HCT116 (cell line): ENCODE measurements at regions not wholly inside any gene's neighbourhood (a gene's known extent, or its start where the extent isn't known, plus 50 kb on each side); places are given as distances from the start of the nearest gene placed in this dataset.

Source experiments
- ATAC-seq: fragments of 200-7000 bp; cut with Tn5 transposase; 2 replicates; pipeline ENCODE4 v1.9.1; 2020; ENCODE audit warnings: mild to moderate bottlenecking, moderate library complexity
- BruUV-seq: library from RNA; stranded (reverse); fragments of 400-500 nt; replicated peaks from 2 replicates; lab custom pipeline; 2021; lab: Mats Ljungman, UMichigan
- CTCF ChIA-PET: fragments of 300-600 bp; sonication (Branson Sonifier 250); formaldehyde crosslinking; loops from one replicate; lab custom pipeline; 2021; ENCODE audit warnings: antibody characterized with exemption; lab: Charles Lee
- POLR2A ChIA-PET: fragments of 300-600, 350-600 bp; sonication (Branson Sonifier 250); formaldehyde crosslinking; loops from one replicate; lab custom pipeline; 2021; ENCODE audit warnings: antibody characterized with exemption; lab: Charles Lee
- RAD21 ChIA-PET, 2 experiments: fragments of 300-600 bp; sonication (Branson Sonifier 250); formaldehyde crosslinking; loops; one replicate each; lab custom pipeline; 2023; ENCODE audit warnings: low total read pairs in 2 of 2; ENCODE audit not compliant: uncharacterized antibody in 2 of 2, unreplicated experiment in 2 of 2, low non-redundant PET in 1 of 2; lab: Charles Lee
- DNase-seq: peaks from one replicate; pipeline ENCODE4 v3.0.0-alpha.2; 2010; ENCODE audit warnings: low read depth, low spot score
- H2AFZ ChIP-seq: fragments of 200-600 bp; shearing (Covaris generic), sonication (generic); 2 replicates; pipeline ENCODE4 v1.6.1; 2017; ENCODE audit warnings: low read depth, mixed run types, mixed read lengths, antibody characterized with exemption, low read length; ENCODE audit not compliant: poor library complexity, severe bottlenecking
- H3K27ac ChIP-seq: 2 replicates; pipeline ENCODE4 v1.5.1; 2012; ENCODE audit warnings: low read depth, low read length
- H3K27me3 ChIP-seq: fragments of 200-600 bp; sonication (generic); 2 replicates; pipeline ENCODE4 v1.6.1; 2016; ENCODE audit warnings: mixed run types, low read length, mixed read lengths; ENCODE audit not compliant: insufficient read depth
- H3K36me3 ChIP-seq, 2 experiments: fragments of 200-500 bp in 1 of 2; fragments of 200-600 bp in 1 of 2; sonication (Bioruptor generic) in 1 of 2; sonication (generic) in 1 of 2; 2 replicates each; pipeline versions ENCODE4 v1.5.1 to v1.6.1; 2014 to 2016; ENCODE audit warnings: low read length in 2 of 2, inconsistent platforms in 1 of 2, mixed read lengths in 1 of 2, mixed run types in 1 of 2; ENCODE audit not compliant: insufficient read depth in 2 of 2, control insufficient read depth in 1 of 2
- H3K4me1 ChIP-seq, 2 experiments: fragments of 200-600 bp in 1 of 2; sonication (generic) in 1 of 2; 2 replicates each; pipeline versions ENCODE4 v1.5.1 to v1.6.1; 2012 to 2017; ENCODE audit warnings: low read length in 2 of 2, inconsistent platforms in 1 of 2, mild to moderate bottlenecking in 1 of 2, mixed read lengths in 1 of 2, mixed run types in 1 of 2, moderate library complexity in 1 of 2; ENCODE audit not compliant: insufficient read depth in 2 of 2, control insufficient read depth in 1 of 2
- H3K4me2 ChIP-seq: fragments of 200-600 bp; sonication (generic); 2 replicates; pipeline ENCODE4 v1.6.1; 2017; ENCODE audit warnings: mixed run types, low read length, mixed read lengths
- H3K4me3 ChIP-seq, 2 experiments: fragments of 200-600 bp in 1 of 2; sonication (generic) in 1 of 2; replicated peaks in 1 of 2; 2 replicates each; pipeline ENCODE4 v1.5.1; 2011 to 2016; ENCODE audit warnings: low read length in 2 of 2, control low read depth in 1 of 2, low read depth in 1 of 2, mild to moderate bottlenecking in 1 of 2, mixed read lengths in 1 of 2, mixed run types in 1 of 2
- H3K79me2 ChIP-seq: fragments of 200-600 bp; sonication (generic); 2 replicates; pipeline ENCODE4 v1.6.1; 2017; ENCODE audit warnings: mild to moderate bottlenecking, mixed run types, low read length, moderate library complexity, mixed read lengths; ENCODE audit not compliant: insufficient read depth
- H3K9ac ChIP-seq: fragments of 200-600 bp; sonication (generic); 2 replicates; pipeline ENCODE4 v1.6.1; 2016; ENCODE audit warnings: low read length, mixed read lengths
- H3K9me2 ChIP-seq: fragments of 200-600 bp; sonication (generic), shearing (Covaris generic); 2 replicates; pipeline ENCODE4 v1.6.1; 2017; ENCODE audit warnings: mixed run types, mild to moderate bottlenecking, moderate library complexity; ENCODE audit not compliant: insufficient read depth
- H3K9me3 ChIP-seq, 2 experiments: fragments of 200-500 bp in 1 of 2; fragments of 200-600 bp in 1 of 2; sonication (Bioruptor generic) in 1 of 2; sonication (generic) in 1 of 2; 2 replicates each; pipeline ENCODE4 v1.6.1; 2014 to 2017; ENCODE audit warnings: low read length in 2 of 2, mixed read lengths in 2 of 2, inconsistent platforms in 1 of 2, low read depth in 1 of 2, mild to moderate bottlenecking in 1 of 2, mixed run types in 1 of 2, moderate library complexity in 1 of 2; ENCODE audit not compliant: control insufficient read depth in 1 of 2, insufficient read depth in 1 of 2
- H4K20me1 ChIP-seq: fragments of 200-600 bp; sonication (generic), shearing (Covaris generic); 2 replicates; pipeline ENCODE4 v1.6.1; 2017; ENCODE audit warnings: mixed run types, mild to moderate bottlenecking, moderate library complexity; ENCODE audit not compliant: insufficient read depth
- CBX3 ChIP-seq: IDR thresholded peaks from 2 replicates; pipeline ENCODE4 v1.6.1; 2012; ENCODE audit warnings: low read depth
- ELF1 ChIP-seq: IDR thresholded peaks from 2 replicates; pipeline ENCODE4 v1.6.1; 2012; ENCODE audit warnings: low read depth, borderline replicate concordance
- EZH2phosphoT487 ChIP-seq: fragments of 200-600 bp; IDR thresholded peaks from 2 replicates; pipeline ENCODE4 v1.6.1; 2018; ENCODE audit warnings: antibody characterized with exemption, borderline replicate concordance
- SP1 ChIP-seq: IDR thresholded peaks from 2 replicates; pipeline ENCODE4 v1.6.1; 2012; ENCODE audit warnings: low read depth
- intact Hi-C: fragments of 100-400 bp; cut with micrococcal nuclease; formaldehyde crosslinking; loops from 2 replicates; pipeline ENCODE4 v1.10.0; 2022

DNA sequence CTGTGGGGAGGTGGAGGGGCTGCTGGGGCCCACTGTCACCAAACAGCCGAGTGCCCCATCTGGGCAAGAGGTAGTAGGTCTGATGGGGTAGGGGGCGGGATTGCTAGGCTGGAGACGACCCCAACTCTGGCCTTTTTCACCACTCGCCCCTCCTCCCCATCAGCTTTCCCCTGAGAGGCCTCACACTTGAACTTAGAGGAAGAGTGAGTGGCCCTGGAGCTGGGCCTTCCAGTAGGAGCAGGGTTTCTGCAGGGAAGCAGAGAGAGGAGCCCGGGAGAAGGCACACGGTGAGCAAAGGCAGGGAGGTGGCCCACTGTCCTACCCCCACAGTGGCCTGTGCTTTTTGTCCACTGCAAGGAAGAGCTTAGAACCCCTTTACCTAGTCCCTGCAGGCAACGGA is 111.9 kb upstream of the WNT4 start:
- H3K36me3 ChIP-seq = no peaks in the 10 kb centered on the region
- intact Hi-C loops = no loop called here
- H3K4me2 ChIP-seq = no peak overlapping the region
- H4K20me1 ChIP-seq = no peaks in the 10 kb centered on the region
- POLR2A ChIA-PET = interaction anchor here (0.6 kb wide), 1 partner anchor 64 kb away, joined by 3 read pairs; no protein-coding TSS in a partner anchor
- no peaks in the 10 kb centered on the region for H3K9me3 ChIP-seq
- no TSS peak for BruUV-seq
- H3K79me2 ChIP-seq = no peaks in the 10 kb centered on the region
- TF ChIP-seq EZH2phosphoT487 (no peak), SP1 (no peak), ELF1 (no peak), CBX3 (no peak)
- H2AFZ ChIP-seq = no peak overlapping the region
- DNase-seq (no peak), ATAC-seq (no peak)
- no peak overlapping the region for H3K9ac ChIP-seq
- H3K27ac ChIP-seq = no peak overlapping the region
- RAD21 ChIA-PET = no interaction called here
- CTCF ChIA-PET = no interaction called here
- no peaks in the 10 kb centered on the region for H3K9me2 ChIP-seq
- no peaks in the 10 kb centered on the region for H3K27me3 ChIP-seq
- no peak overlapping the region for H3K4me3 ChIP-seq
- peaks cover 3 to 8% of the 10 kb centered on the region in 2 experiments; a peak in 3 of 4 replicates for H3K4me1 ChIP-seq

- no peak for TF ChIP-seq CBX3
- TF ChIP-seq, all 23 proteins: peak for 0
- H3K9me3 ChIP-seq = no peaks in the 10 kb centered on the region
- no peaks in the 10 kb centered on the region for H3K27me3 ChIP-seq
- intact Hi-C loops = no loop called here
- no peak overlapping the region for H3K4me2 ChIP-seq
- H2AFZ ChIP-seq = no peak overlapping the region
- CTCF ChIA-PET = no interaction called here
- H3K9me2 ChIP-seq = no peaks in the 10 kb centered on the region
- no peak overlapping the region for H3K4me3 ChIP-seq
- H4K20me1 ChIP-seq = no peaks in the 10 kb centered on the region
- H3K79me2 ChIP-seq = no peaks in the 10 kb centered on the region
- DNase-seq = no peak
- H3K36me3 ChIP-seq = no peaks in the 10 kb centered on the region
- POLR2A ChIA-PET = no interaction called here
- no TSS peak for BruUV-seq
- ATAC-seq = no peak
- RAD21 ChIA-PET = no interaction called here
- peaks cover 3 to 6% of the 10 kb centered on the region in 2 experiments; a peak in 3 of 4 replicates for H3K4me1 ChIP-seq
- no peak overlapping the region for H3K9ac ChIP-seq
- no peak overlapping the region for H3K27ac ChIP-seq
These were observed 112.7 kb upstream of the WNT4 start for GRCh38 chr1:22255341-22256212.
